SK-N-SH (cell line): ENCODE measurements at regions not wholly inside any gene's neighbourhood (a gene's known extent, or its start where the extent isn't known, plus 50 kb on each side); places are given as distances from the start of the nearest gene placed in this dataset.
"Not testable (repeated sequence)": the region's sequence is repeated elsewhere in the genome, so short reads cannot be mapped to it uniquely, and the experiment has no call there.

Experiments used
- CTCF ChIA-PET: fragments of 300-600, 350-600 bp; formaldehyde crosslinking; extraction: SDS; loops from one replicate; lab custom pipeline; 2021; lab: Yijun Ruan, JAX
- POLR2A ChIA-PET: fragments of 350-600 bp; sonication (Branson Sonifier 250); formaldehyde crosslinking; extraction: SDS; loops from one replicate; lab custom pipeline; 2020; ENCODE audit warnings: antibody characterized with exemption, inconsistent platforms; lab: Yijun Ruan, JAX
- DNase-seq: peaks from one replicate; pipeline ENCODE4 v3.0.0; 2012
- H2AFZ ChIP-seq: fragments of 200-600 bp; sonication (generic); 2 replicates; pipeline ENCODE4 v1.8.1; 2016; ENCODE audit warnings: antibody characterized with exemption, mild to moderate bottlenecking, low read depth
- H3F3A ChIP-seq: fragments of 200-600 bp; sonication (generic); replicated peaks from 2 replicates; pipeline ENCODE3; 2016; ENCODE audit warnings: antibody characterized with exemption, mild to moderate bottlenecking; ENCODE audit not compliant: insufficient read depth
- H3K27ac ChIP-seq, 2 experiments: fragments of 200-500 bp in 1 of 2; fragments of 200-600 bp in 1 of 2; sonication (Bioruptor generic) in 1 of 2; sonication (generic), shearing (Covaris generic) in 1 of 2; 2 replicates each; pipeline versions ENCODE4 v1.5.1 to v1.6.1; 2014 to 2016; ENCODE audit warnings: low read depth in 2 of 2, inconsistent platforms in 1 of 2, low read length in 1 of 2, mild to moderate bottlenecking in 1 of 2, mixed read lengths in 1 of 2
- H3K27me3 ChIP-seq: fragments of 200-600 bp; sonication (generic), shearing (Covaris generic); 2 replicates; pipeline ENCODE4 v1.6.1; 2016; ENCODE audit warnings: mixed run types; ENCODE audit not compliant: insufficient read depth
- H3K36me3 ChIP-seq, 2 experiments: fragments of 200-500 bp in 1 of 2; fragments of 200-600 bp in 1 of 2; sonication (Bioruptor generic) in 1 of 2; sonication (generic) in 1 of 2; replicated peaks in 1 of 2; 2 replicates each; pipeline versions ENCODE3 to v1.5.1; 2014 to 2016; ENCODE audit warnings: low read length in 1 of 2, mild to moderate bottlenecking in 1 of 2; ENCODE audit not compliant: insufficient read depth in 2 of 2, control insufficient read depth in 1 of 2
- H3K4me1 ChIP-seq, 2 experiments: fragments of 200-500 bp in 1 of 2; fragments of 200-600 bp in 1 of 2; sonication (Bioruptor generic) in 1 of 2; sonication (generic), shearing (Covaris generic) in 1 of 2; 2 replicates each; pipeline versions ENCODE4 v1.5.1 to v1.6.1; 2014 to 2016; ENCODE audit warnings: low read depth in 1 of 2, low read length in 1 of 2, mixed run types in 1 of 2; ENCODE audit not compliant: insufficient read depth in 2 of 2, control insufficient read depth in 1 of 2
- H3K4me2 ChIP-seq: fragments of 200-600 bp; sonication (generic), shearing (Covaris generic); 2 replicates; pipeline ENCODE4 v1.6.1; 2017; ENCODE audit warnings: mixed run types
- H3K4me3 ChIP-seq, 2 experiments: fragments of 200-500 bp in 1 of 2; fragments of 200-600 bp in 1 of 2; sonication (Bioruptor generic) in 1 of 2; sonication (generic), shearing (Covaris generic) in 1 of 2; 2 replicates each; pipeline versions ENCODE4 v1.5.1 to v1.8.1; 2014 to 2016; ENCODE audit warnings: low read depth in 2 of 2, inconsistent platforms in 1 of 2, low read length in 1 of 2, mild to moderate bottlenecking in 1 of 2, mixed read lengths in 1 of 2, moderate library complexity in 1 of 2
- H3K79me2 ChIP-seq: fragments of 200-600 bp; sonication (generic); 2 replicates; pipeline ENCODE4 v1.8.1; 2017; ENCODE audit warnings: mild to moderate bottlenecking; ENCODE audit not compliant: insufficient read depth
- H3K9ac ChIP-seq: fragments of 200-600 bp; sonication (generic); 2 replicates; pipeline ENCODE4 v1.6.1; 2017; ENCODE audit warnings: mixed run types
- H3K9me2 ChIP-seq: fragments of 200-600 bp; sonication (generic); 2 replicates; pipeline ENCODE4 v1.6.1; 2017; ENCODE audit warnings: mixed run types
- H3K9me3 ChIP-seq: fragments of 200-600 bp; sonication (generic); 2 replicates; pipeline ENCODE4 v1.6.1; 2017; ENCODE audit warnings: mixed run types, mild to moderate bottlenecking, moderate library complexity
- H4K20me1 ChIP-seq: fragments of 200-600 bp; sonication (generic); 2 replicates; pipeline ENCODE4 v1.6.1; 2017; ENCODE audit warnings: mild to moderate bottlenecking, mixed run types; ENCODE audit not compliant: insufficient read depth
- ELF1 ChIP-seq: IDR thresholded peaks from 2 replicates; pipeline ENCODE4 v1.4.0; 2012
- EZH2phosphoT487 ChIP-seq: fragments of 200-600 bp; sonication (generic); IDR thresholded peaks from 2 replicates; pipeline ENCODE4 v1.6.1; 2017; ENCODE audit warnings: low read depth, mixed run types, mild to moderate bottlenecking, antibody characterized with exemption, moderate library complexity, borderline replicate concordance
- FOXJ3 ChIP-seq: sonication (generic); formaldehyde crosslinking; IDR thresholded peaks from 2 replicates; pipeline ENCODE4 v1.5.1; 2020; ENCODE audit warnings: mild to moderate bottlenecking, missing genetic modification reagents
- GATA2 ChIP-seq: sonication (generic); formaldehyde crosslinking; IDR thresholded peaks from 2 replicates; pipeline ENCODE4 v1.5.0; 2020; ENCODE audit warnings: mild to moderate bottlenecking, missing genetic modification reagents
- IRF3 ChIP-seq: fragments of 150-350 bp; IDR thresholded peaks from 2 replicates; pipeline ENCODE4 v1.6.1; 2016; ENCODE audit warnings: mild to moderate bottlenecking, low read depth, low read length
- JUND ChIP-seq: IDR thresholded peaks from 2 replicates; pipeline ENCODE4 v1.4.0; 2012
- MEF2A ChIP-seq: IDR thresholded peaks from 2 replicates; pipeline ENCODE4 v1.4.0; 2012; ENCODE audit warnings: low read depth, borderline replicate concordance
- MXI1 ChIP-seq: IDR thresholded peaks from 2 replicates; pipeline ENCODE4 v1.6.1; 2012; ENCODE audit warnings: mild to moderate bottlenecking, low read depth, low read length, improper control_type of control experiment
- RAD21 ChIP-seq: IDR thresholded peaks from 2 replicates; pipeline ENCODE4 v1.6.1; 2012; ENCODE audit warnings: mild to moderate bottlenecking, low read length
- RCOR1 ChIP-seq: fragments of 150-350 bp; IDR thresholded peaks from 2 replicates; pipeline ENCODE4 v1.6.1; 2017; ENCODE audit warnings: antibody characterized with exemption, low read length
- SIN3A ChIP-seq: IDR thresholded peaks from 2 replicates; pipeline ENCODE4 v1.6.1; 2012; ENCODE audit warnings: low read depth, mild to moderate bottlenecking, low read length, moderate library complexity, borderline replicate concordance
- SMC3 ChIP-seq: IDR thresholded peaks from 2 replicates; pipeline ENCODE4 v1.6.1; 2012; ENCODE audit warnings: low read depth, low read length, improper control_type of control experiment
- TCF12 ChIP-seq: IDR thresholded peaks from 2 replicates; pipeline ENCODE4 v1.4.0; 2012
- USF1 ChIP-seq: IDR thresholded peaks from 2 replicates; pipeline ENCODE4 v1.4.0; 2012; ENCODE audit warnings: low read depth, borderline replicate concordance
- YY1 ChIP-seq: IDR thresholded peaks from 2 replicates; pipeline ENCODE4 v1.4.0; 2012; ENCODE audit warnings: low read depth, mild to moderate bottlenecking
- ZBTB33 ChIP-seq: IDR thresholded peaks from 2 replicates; pipeline ENCODE4 v1.4.0; 2012; ENCODE audit warnings: low read depth, borderline replicate concordance
- WGBS: methylation state at CpG from one replicate; pipeline ENCODE4 v1.1.6; 2017; ENCODE audit warnings: low lambda C conversion rate; 5-methylcytosine and 5-hydroxymethylcytosine counted together

- no peak for TF ChIP-seq SIN3A
- TF ChIP-seq MXI1 = no peak
- TF ChIP-seq, all 33 proteins: peak for 0
These were observed 1220.5 kb upstream of the TMEM132C start (continued) for GRCh38 chr12:127046467-127046866.

- H4K20me1 ChIP-seq = no peaks in the 10 kb centered on the region
- DNase-seq = no peak
- no peaks in the 10 kb centered on the region for H3K36me3 ChIP-seq
- no peak overlapping the region for H3K27ac ChIP-seq
- WGBS = 33% methylated on average over 1 of the region's 1 CpG
- H3F3A ChIP-seq = no peaks in the 10 kb centered on the region
- H3K4me2 ChIP-seq = no peak overlapping the region
- H3K9me2 ChIP-seq = no peaks in the 10 kb centered on the region
- no peaks in the 10 kb centered on the region for H3K79me2 ChIP-seq
- POLR2A ChIA-PET = no interaction called here
- CTCF ChIA-PET = no interaction called here
- H3K9ac ChIP-seq = no peak overlapping the region
- no peaks in the 10 kb centered on the region; a peak in 1 of 4 replicates for H3K4me1 ChIP-seq
- no peak for TF ChIP-seq FOXJ3 (CRISPR knock-in tag)
- TF ChIP-seq SIN3A = no peak
- TF ChIP-seq ELF1 = no peak
- TF ChIP-seq MXI1 = no peak
- TF ChIP-seq USF1 = no peak
- TF ChIP-seq YY1 = no peak
- no peak for TF ChIP-seq GATA2 (CRISPR knock-in tag)
- TF ChIP-seq JUND = no peak
- TF ChIP-seq EZH2phosphoT487 = no peak
- no peak for TF ChIP-seq RAD21
- no peak for TF ChIP-seq MEF2A
- TF ChIP-seq, all 33 proteins: peak for 0
- no peaks in the 10 kb centered on the region for H3K9me3 ChIP-seq
- no peaks in the 10 kb centered on the region for H3K27me3 ChIP-seq
- H3K4me3 ChIP-seq = no peak overlapping the region
- no peak overlapping the region for H2AFZ ChIP-seq
These were observed 1218.9 kb upstream of the TMEM132C start for GRCh38 chr12:127048057-127048456.

- H3K9me2 ChIP-seq, H3K36me3 ChIP-seq, H2AFZ ChIP-seq, H3K27me3 ChIP-seq, CTCF ChIA-PET, POLR2A ChIA-PET, H3K9me3 ChIP-seq, H3K4me2 ChIP-seq, H3F3A ChIP-seq, H4K20me1 ChIP-seq, H3K79me2 ChIP-seq, H3K4me1 ChIP-seq, H3K4me3 ChIP-seq, H3K9ac ChIP-seq, DNase-seq, H3K27ac ChIP-seq: not testable (repeated sequence)
- WGBS = 36% methylated on average over 6 of the region's 6 CpGs
These were observed 1218.4 kb upstream of the TMEM132C start for GRCh38 chr12:127048525-127048924.

- Histone ChIP-seq H4K20me1 (no peaks in the 10 kb centered on the region), H3K4me3 (no peak overlapping the region), H3K4me2 (no peak overlapping the region), H3F3A (no peaks in the 10 kb centered on the region), H3K79me2 (no peaks in the 10 kb centered on the region), H2AFZ (no peak overlapping the region), H3K27me3 (no peaks in the 10 kb centered on the region), H3K36me3 (no peaks in the 10 kb centered on the region), H3K27ac (no peak overlapping the region), H3K9me2 (no peaks in the 10 kb centered on the region), H3K4me1 (no peaks in the 10 kb centered on the region; a peak in 1 of 4 replicates), H3K9ac (no peak overlapping the region), H3K9me3 (no peaks in the 10 kb centered on the region)
- ChIA-PET POLR2A (no interaction called here), CTCF (no interaction called here)
- TF ChIP-seq IRF3 (no peak), TCF12 (no peak), GATA2 (CRISPR knock-in tag) (no peak), ZBTB33 (no peak), SMC3 (no peak), RCOR1 (no peak)
- WGBS = 32% methylated on average over 3 of the region's 3 CpGs
- no peak for DNase-seq
These were observed 1215.8 kb upstream of the TMEM132C start for GRCh38 chr12:127051139-127051538.
